ENCODE measurements at regions not wholly inside any gene's neighbourhood (a gene's known extent, or its start where the extent isn't known, plus 50 kb on each side); places are given as distances from the start of the nearest gene placed in this dataset.

DNA sequence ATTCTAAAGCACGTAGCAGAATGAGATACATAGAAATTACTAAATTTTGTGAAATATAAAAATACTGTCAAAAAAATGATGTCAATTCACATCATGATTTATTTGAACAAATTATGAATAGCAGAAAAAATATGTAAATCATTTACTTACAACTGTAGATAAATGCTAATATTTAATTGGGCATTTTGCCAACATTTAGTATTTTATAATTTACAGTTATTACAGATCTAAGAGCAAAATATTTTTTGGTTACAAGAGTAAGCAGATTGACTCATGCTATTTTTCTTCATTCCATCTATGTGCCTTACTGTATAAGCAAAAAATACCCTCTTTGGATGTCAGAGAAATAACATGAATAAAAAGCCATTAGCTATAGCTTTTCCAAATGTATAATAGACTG is 282.3 kb upstream of the RGS18 start:
- Histone ChIP-seq H3K27me3 (no peaks in the 10 kb centered on the region), H2AFZ (no peak overlapping the region), H3K4me1 (ENCODE audit: insufficient read depth) (no peaks in the 10 kb centered on the region), H3K27ac (no peak overlapping the region), H3K4me2 (no peak overlapping the region), H3K79me2 (no peaks in the 10 kb centered on the region), H3K9me2 (replicated peaks; ENCODE audit: insufficient read depth) (no peaks in the 10 kb centered on the region), H3K4me3 (no peak overlapping the region), H4K20me1 (ENCODE audit: insufficient read depth, poor library complexity, severe bottlenecking) (no peaks in the 10 kb centered on the region), H3K9me3 (ENCODE audit: low read depth) (no peaks in the 10 kb centered on the region), H3K36me3 (replicated peaks; ENCODE audit: insufficient read depth, low read depth) (no peaks in the 10 kb centered on the region)
- no peak for TF ChIP-seq EZH2phosphoT487 (IDR thresholded peaks at IDR 0.05; ENCODE audit: low read depth, severe bottlenecking, unreplicated experiment)
- no peak for TF ChIP-seq EZH2 (IDR thresholded peaks at IDR 0.05; ENCODE audit: borderline replicate concordance)
- TF ChIP-seq, protein P1, sequence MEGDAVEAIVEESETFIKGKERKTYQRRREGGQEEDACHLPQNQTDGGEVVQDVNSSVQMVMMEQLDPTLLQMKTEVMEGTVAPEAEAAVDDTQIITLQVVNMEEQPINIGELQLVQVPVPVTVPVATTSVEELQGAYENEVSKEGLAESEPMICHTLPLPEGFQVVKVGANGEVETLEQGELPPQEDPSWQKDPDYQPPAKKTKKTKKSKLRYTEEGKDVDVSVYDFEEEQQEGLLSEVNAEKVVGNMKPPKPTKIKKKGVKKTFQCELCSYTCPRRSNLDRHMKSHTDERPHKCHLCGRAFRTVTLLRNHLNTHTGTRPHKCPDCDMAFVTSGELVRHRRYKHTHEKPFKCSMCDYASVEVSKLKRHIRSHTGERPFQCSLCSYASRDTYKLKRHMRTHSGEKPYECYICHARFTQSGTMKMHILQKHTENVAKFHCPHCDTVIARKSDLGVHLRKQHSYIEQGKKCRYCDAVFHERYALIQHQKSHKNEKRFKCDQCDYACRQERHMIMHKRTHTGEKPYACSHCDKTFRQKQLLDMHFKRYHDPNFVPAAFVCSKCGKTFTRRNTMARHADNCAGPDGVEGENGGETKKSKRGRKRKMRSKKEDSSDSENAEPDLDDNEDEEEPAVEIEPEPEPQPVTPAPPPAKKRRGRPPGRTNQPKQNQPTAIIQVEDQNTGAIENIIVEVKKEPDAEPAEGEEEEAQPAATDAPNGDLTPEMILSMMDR (IDR thresholded peaks at IDR 0.05; ENCODE audit: poor library complexity) = no peak
- 85% methylated on average over 1 of the region's 1 CpG for WGBS (ENCODE audit: low lambda C conversion rate, missing lambda C conversion rate)
- DNase-seq (ENCODE audit: low spot score) = no peak

DNA sequence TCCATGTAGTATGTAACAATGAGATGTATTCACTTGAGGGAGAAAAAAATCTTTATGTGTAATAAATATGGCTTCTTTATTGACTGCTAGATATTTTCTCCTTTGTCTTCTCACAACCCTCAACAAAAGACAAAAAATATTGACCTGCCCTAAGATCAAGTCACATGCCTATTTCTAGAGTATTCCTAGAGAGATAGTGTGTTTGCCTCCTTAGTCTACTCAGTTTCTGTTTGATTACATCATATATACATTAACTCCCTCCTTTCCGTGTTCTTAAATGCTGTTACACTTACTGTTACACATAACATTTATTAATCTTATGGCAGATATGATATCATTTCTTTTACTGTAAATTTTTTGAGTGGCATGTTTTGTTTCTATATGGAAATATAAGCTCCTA is 281.6 kb upstream of the RGS18 start:
- Histone ChIP-seq H3K9me3 (ENCODE audit: low read depth) (no peaks in the 10 kb centered on the region), H3K27me3 (no peaks in the 10 kb centered on the region), H3K4me2 (no peak overlapping the region), H3K79me2 (no peaks in the 10 kb centered on the region), H4K20me1 (ENCODE audit: insufficient read depth, poor library complexity, severe bottlenecking) (no peaks in the 10 kb centered on the region), H3K9me2 (replicated peaks; ENCODE audit: insufficient read depth) (no peaks in the 10 kb centered on the region), H3K4me1 (ENCODE audit: insufficient read depth) (no peaks in the 10 kb centered on the region), H3K36me3 (replicated peaks; ENCODE audit: insufficient read depth, low read depth) (no peaks in the 10 kb centered on the region), H2AFZ (no peak overlapping the region), H3K27ac (no peak overlapping the region), H3K4me3 (no peak overlapping the region)
- no peak for TF ChIP-seq EZH2 (IDR thresholded peaks at IDR 0.05; ENCODE audit: borderline replicate concordance)
- TF ChIP-seq, protein P1 (IDR thresholded peaks at IDR 0.05; ENCODE audit: poor library complexity) = no peak
- TF ChIP-seq EZH2phosphoT487 (IDR thresholded peaks at IDR 0.05; ENCODE audit: low read depth, severe bottlenecking, unreplicated experiment) = no peak
- WGBS (ENCODE audit: low lambda C conversion rate, missing lambda C conversion rate) = 79% methylated on average over 1 of the region's 1 CpG
- DNase-seq (ENCODE audit: low spot score) = no peak

DNA sequence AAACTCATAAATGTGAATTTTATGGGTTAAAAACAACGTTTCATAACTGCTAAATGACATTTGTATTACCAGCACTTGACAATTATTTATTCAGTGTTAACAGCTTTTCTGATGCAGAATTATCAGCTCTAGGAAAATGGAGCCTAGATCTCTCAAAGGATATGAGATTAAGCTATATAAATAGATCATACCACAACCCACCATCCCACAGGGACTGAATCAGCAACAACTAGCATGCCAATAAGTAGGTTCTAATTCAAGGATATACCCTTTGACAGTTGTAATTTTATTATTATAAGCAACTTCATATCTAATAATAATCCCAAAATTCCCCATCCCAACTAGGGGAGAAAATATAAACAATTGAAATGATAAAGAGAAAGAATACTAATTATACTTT is 275.4 kb upstream of the RGS18 start:
- H3K4me2 ChIP-seq = no peak overlapping the region
- no peaks in the 10 kb centered on the region for H3K4me1 ChIP-seq (ENCODE audit: insufficient read depth)
- H3K9me3 ChIP-seq (ENCODE audit: low read depth) = no peaks in the 10 kb centered on the region
- H3K27me3 ChIP-seq = no peaks in the 10 kb centered on the region
- H3K9me2 ChIP-seq (replicated peaks; ENCODE audit: insufficient read depth) = no peaks in the 10 kb centered on the region
- 38% methylated on average over 1 of the region's 1 CpG for WGBS (ENCODE audit: low lambda C conversion rate, missing lambda C conversion rate)
- H3K36me3 ChIP-seq (replicated peaks; ENCODE audit: insufficient read depth, low read depth) = no peaks in the 10 kb centered on the region
- H2AFZ ChIP-seq = no peak overlapping the region
- TF ChIP-seq, protein P1 (IDR thresholded peaks at IDR 0.05; ENCODE audit: poor library complexity) = no peak
- TF ChIP-seq EZH2phosphoT487 (IDR thresholded peaks at IDR 0.05; ENCODE audit: low read depth, severe bottlenecking, unreplicated experiment) (no peak), EZH2 (IDR thresholded peaks at IDR 0.05; ENCODE audit: borderline replicate concordance) (no peak)
- H3K27ac ChIP-seq = no peak overlapping the region
- H3K4me3 ChIP-seq = no peak overlapping the region
- no peak for DNase-seq (ENCODE audit: low spot score)
- no peaks in the 10 kb centered on the region for H4K20me1 ChIP-seq (ENCODE audit: insufficient read depth, poor library complexity, severe bottlenecking)
- H3K79me2 ChIP-seq = no peaks in the 10 kb centered on the region

DNA sequence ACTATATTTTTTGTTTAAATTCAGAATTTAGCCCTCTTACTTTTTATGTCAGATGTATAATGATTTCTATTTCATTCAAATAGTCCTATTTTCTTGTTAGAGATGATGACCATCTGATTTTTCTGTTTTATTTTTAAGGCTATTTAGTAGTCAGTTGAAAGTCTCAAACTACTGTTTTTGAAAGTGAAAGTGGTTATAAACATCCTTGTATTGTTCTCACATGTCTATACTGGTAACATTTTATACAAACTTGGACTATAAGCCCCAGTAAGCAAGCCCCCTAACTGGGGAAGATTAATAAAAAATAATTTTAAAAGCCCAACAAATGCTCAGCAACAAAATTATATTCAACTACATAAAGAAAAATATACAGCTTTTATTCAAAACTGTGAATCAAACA is 271.3 kb upstream of the RGS18 start:
- H3K9me2 ChIP-seq (replicated peaks; ENCODE audit: insufficient read depth) = no peaks in the 10 kb centered on the region
- no peaks in the 10 kb centered on the region for H4K20me1 ChIP-seq (ENCODE audit: insufficient read depth, poor library complexity, severe bottlenecking)
- peaks cover 3% of the 10 kb centered on the region for H3K4me1 ChIP-seq (ENCODE audit: insufficient read depth)
- no peak for DNase-seq (ENCODE audit: low spot score)
- no peaks in the 10 kb centered on the region for H3K36me3 ChIP-seq (replicated peaks; ENCODE audit: insufficient read depth, low read depth)
- no peaks in the 10 kb centered on the region for H3K9me3 ChIP-seq (ENCODE audit: low read depth)
- H3K79me2 ChIP-seq = no peaks in the 10 kb centered on the region
- no peak overlapping the region for H2AFZ ChIP-seq
- TF ChIP-seq EZH2 (IDR thresholded peaks at IDR 0.05; ENCODE audit: borderline replicate concordance) = no peak
- H3K27me3 ChIP-seq = no peaks in the 10 kb centered on the region
- no peak overlapping the region for H3K27ac ChIP-seq
- no peak overlapping the region for H3K4me2 ChIP-seq
- no peak overlapping the region for H3K4me3 ChIP-seq
